ENCODE measurements at regions not wholly inside any gene's neighbourhood (a gene's known extent, or its start where the extent isn't known, plus 50 kb on each side); places are given as distances from the start of the nearest gene placed in this dataset.

DNA sequence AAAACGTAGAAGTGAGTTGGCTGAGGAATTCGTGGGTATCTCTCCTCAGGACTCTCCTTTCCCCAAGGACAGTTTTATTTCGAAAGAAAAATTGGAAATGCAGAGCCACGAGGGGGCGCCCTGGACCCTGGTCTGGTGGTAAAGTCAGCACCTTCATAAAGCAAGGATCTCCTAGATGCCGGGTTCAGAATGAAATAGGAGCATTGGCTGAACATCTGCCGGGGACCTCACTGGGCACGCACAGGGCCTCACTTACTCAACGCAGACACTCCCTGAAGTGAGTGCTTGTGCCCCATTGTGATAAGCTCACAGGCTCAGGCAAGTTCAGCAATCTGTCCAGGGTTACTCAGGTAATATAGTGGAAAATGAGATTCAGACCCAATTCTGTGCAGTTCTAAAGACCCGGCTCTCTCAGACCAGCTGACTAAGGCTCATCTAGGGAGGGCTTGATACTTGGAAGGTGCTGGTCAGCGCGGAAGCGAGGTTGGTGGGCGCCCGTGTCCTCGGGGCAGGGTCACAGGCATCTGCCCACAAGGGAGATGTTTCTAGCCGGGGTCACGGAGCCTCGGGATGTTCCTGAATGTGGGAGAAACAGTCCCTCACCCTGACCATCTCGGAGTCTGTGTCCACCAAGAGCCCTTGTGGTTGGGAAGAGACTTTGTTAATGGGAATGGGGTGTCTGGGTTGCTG is 55.7 kb upstream of the ETV3 start:
- no peak overlapping the region for H3K9ac ChIP-seq (ENCODE audit: low read length in 2 of 2)
- H3K4me3 ChIP-seq (ENCODE audit: low read length in 2 of 2): no peak overlapping the region
- no peaks in the 10 kb centered on the region for H3K9me3 ChIP-seq (ENCODE audit: control insufficient read depth in 2 of 2, low read length in 2 of 2)
- H3K4me1 ChIP-seq (ENCODE audit: control insufficient read depth, insufficient read depth, low read length): no peaks in the 10 kb centered on the region
- peaks cover 0 to 14% of the 10 kb centered on the region in 2 donors for H3K27me3 ChIP-seq (ENCODE audit: control insufficient read depth in 1 of 2, insufficient read depth in 2 of 2, low read length in 2 of 2)
- H3K36me3 ChIP-seq (ENCODE audit: control insufficient read depth in 2 of 2, insufficient read depth in 2 of 2, low read length in 2 of 2): no peaks in the 10 kb centered on the region
- H3K27ac ChIP-seq (ENCODE audit: low read length): no peak overlapping the region

DNA sequence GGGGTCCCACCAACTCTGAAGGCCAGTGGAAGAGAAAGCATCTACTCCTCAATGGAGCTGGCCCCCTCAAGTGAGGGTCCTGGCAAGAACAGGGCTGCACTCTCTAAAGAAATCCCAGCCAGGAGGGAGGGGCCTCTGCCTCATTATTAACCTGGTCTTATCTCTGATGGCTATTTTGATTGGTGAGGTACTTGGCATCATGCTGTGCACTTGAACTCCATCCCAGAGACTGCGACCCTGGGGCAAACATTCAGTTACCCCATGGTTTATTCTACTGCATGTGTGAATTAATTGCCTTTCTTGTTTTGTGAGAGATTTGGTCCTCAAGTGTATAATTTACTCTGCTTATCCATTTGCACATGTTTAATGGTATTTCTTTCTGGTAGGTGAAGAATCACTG is 55.0 kb upstream of the ETV3 start:
- Histone ChIP-seq H3K4me3 (ENCODE audit: low read length in 2 of 2) (no peak overlapping the region), H3K4me1 (ENCODE audit: control insufficient read depth, insufficient read depth, low read length) (no peaks in the 10 kb centered on the region), H3K9ac (ENCODE audit: low read length in 2 of 2) (no peak overlapping the region), H3K27me3 (ENCODE audit: control insufficient read depth in 1 of 2, insufficient read depth in 2 of 2, low read length in 2 of 2) (peaks cover 0 to 14% of the 10 kb centered on the region in 2 donors), H3K36me3 (ENCODE audit: control insufficient read depth in 2 of 2, insufficient read depth in 2 of 2, low read length in 2 of 2) (no peaks in the 10 kb centered on the region), H3K9me3 (ENCODE audit: control insufficient read depth in 2 of 2, low read length in 2 of 2) (no peaks in the 10 kb centered on the region), H3K27ac (ENCODE audit: low read length) (no peak overlapping the region)

DNA sequence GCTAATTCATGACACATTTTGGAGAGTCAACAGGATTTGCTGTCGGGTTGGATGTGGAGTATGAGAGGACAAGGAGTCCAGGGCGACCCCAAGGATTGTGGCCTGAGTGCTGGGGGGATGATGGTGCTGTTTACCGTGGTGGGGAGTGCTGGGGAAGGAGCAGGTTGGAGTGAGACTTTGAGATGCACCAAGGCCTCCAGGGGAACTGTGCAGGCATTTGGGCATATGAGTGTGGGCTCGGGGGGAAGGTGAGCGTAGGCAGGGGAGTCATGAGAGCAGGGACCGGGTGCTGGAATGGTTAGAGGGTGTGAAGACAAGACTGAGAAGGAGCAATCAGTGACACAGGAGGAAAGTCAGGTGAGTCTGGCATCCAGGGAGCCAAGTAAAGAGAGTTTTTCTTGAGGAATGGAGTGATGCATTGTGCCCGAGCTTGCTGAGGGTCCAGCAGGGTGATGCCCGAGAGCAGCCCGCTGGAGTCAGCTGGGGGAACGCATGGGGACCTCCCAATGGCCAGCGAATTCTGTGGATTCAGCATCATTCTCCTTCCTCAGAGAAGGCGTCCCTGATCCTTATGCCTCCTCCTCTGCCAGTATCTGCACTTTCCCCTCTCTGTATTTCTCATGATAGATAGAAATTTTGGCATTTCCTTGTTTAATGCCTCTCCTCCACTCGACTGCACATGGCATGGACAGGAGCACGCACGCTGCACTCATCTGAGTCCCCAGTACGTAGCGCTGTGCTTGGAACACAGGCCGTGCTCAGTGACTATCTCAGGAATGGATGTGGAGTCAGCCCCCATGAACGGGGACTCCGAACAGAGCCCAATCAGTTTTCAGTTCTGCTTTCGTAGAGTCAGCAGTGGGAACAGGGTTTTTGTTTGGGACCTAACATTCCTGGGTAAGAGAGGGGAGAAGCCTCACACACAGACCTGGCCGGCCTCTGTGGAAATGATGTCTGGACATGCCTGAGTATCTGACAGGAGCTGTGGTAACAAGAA is 52.1 kb upstream of the ETV3 start:
- Histone ChIP-seq H3K9me3 (ENCODE audit: control insufficient read depth in 2 of 2, low read length in 2 of 2) (no peaks in the 10 kb centered on the region), H3K4me1 (ENCODE audit: control insufficient read depth, insufficient read depth, low read length) (no peaks in the 10 kb centered on the region), H3K27me3 (ENCODE audit: control insufficient read depth in 1 of 2, insufficient read depth in 2 of 2, low read length in 2 of 2) (peaks cover 5 to 15% of the 10 kb centered on the region in 2 donors), H3K27ac (ENCODE audit: low read length) (no peak overlapping the region), H3K9ac (ENCODE audit: low read length in 2 of 2) (no peak overlapping the region), H3K4me3 (ENCODE audit: low read length in 2 of 2) (no peak overlapping the region), H3K36me3 (ENCODE audit: control insufficient read depth in 2 of 2, insufficient read depth in 2 of 2, low read length in 2 of 2) (no peaks in the 10 kb centered on the region)

GRCh38 chr1:157189096-157189495 is 50.9 kb upstream of the ETV3 start:
- Histone ChIP-seq H3K27ac (ENCODE audit: low read length) (no peak overlapping the region), H3K4me3 (ENCODE audit: low read length in 2 of 2) (no peak overlapping the region), H3K4me1 (ENCODE audit: control insufficient read depth, insufficient read depth, low read length) (no peaks in the 10 kb centered on the region), H3K9me3 (ENCODE audit: control insufficient read depth in 2 of 2, low read length in 2 of 2) (no peaks in the 10 kb centered on the region), H3K9ac (ENCODE audit: low read length in 2 of 2) (no peak overlapping the region), H3K27me3 (ENCODE audit: control insufficient read depth in 1 of 2, insufficient read depth in 2 of 2, low read length in 2 of 2) (peaks cover 7 to 14% of the 10 kb centered on the region in 2 donors), H3K36me3 (ENCODE audit: control insufficient read depth in 2 of 2, insufficient read depth in 2 of 2, low read length in 2 of 2) (no peaks in the 10 kb centered on the region)
